ENCODE measurements at regions not wholly inside any gene's neighbourhood (a gene's known extent, or its start where the extent isn't known, plus 50 kb on each side); places are given as distances from the start of the nearest gene placed in this dataset.

DNA sequence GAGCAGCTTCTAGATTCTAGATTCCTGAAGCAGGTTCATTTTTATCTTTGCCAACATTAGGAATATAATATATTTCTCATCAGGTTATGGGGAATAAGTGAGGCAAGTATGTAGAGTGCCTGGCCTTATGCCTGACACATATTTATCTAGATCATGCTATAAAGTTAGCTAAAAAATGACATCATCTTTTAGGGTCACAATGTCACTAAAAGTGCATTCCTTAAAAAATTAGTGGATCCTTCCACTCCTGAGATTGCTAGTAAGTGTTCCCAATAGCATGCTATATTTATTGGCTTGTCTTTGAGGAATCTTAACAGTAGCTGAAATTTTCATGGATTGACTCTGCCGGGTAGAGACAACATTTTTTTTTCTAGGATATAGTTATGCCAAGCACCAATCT is 305.9 kb upstream of the TMCO5A start:
- no peaks in the 10 kb centered on the region for H3K9me3 ChIP-seq
- intact Hi-C loops (cut with DNase I) = no loop called here
- H3K4me1 ChIP-seq = no peaks in the 10 kb centered on the region
- H3K27ac ChIP-seq = no peak overlapping the region
- no peaks in the 10 kb centered on the region for H3K36me3 ChIP-seq (replicated peaks in 1 of 2; ENCODE audit: insufficient read depth in 1 of 2, low read depth in 2 of 2)
- no peak overlapping the region for H3K4me3 ChIP-seq
- DNase-seq (no peak), ATAC-seq (no peak)
- TF ChIP-seq, protein P1, sequence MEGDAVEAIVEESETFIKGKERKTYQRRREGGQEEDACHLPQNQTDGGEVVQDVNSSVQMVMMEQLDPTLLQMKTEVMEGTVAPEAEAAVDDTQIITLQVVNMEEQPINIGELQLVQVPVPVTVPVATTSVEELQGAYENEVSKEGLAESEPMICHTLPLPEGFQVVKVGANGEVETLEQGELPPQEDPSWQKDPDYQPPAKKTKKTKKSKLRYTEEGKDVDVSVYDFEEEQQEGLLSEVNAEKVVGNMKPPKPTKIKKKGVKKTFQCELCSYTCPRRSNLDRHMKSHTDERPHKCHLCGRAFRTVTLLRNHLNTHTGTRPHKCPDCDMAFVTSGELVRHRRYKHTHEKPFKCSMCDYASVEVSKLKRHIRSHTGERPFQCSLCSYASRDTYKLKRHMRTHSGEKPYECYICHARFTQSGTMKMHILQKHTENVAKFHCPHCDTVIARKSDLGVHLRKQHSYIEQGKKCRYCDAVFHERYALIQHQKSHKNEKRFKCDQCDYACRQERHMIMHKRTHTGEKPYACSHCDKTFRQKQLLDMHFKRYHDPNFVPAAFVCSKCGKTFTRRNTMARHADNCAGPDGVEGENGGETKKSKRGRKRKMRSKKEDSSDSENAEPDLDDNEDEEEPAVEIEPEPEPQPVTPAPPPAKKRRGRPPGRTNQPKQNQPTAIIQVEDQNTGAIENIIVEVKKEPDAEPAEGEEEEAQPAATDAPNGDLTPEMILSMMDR (IDR thresholded peaks at IDR 0.05) = no peak
- no peak for TF ChIP-seq POLR2A (IDR thresholded peaks at IDR 0.05)
- 60 to 63% methylated on average over 1 of the region's 1 CpG for WGBS, 2 donors
- no peaks in the 10 kb centered on the region for H3K27me3 ChIP-seq

DNA sequence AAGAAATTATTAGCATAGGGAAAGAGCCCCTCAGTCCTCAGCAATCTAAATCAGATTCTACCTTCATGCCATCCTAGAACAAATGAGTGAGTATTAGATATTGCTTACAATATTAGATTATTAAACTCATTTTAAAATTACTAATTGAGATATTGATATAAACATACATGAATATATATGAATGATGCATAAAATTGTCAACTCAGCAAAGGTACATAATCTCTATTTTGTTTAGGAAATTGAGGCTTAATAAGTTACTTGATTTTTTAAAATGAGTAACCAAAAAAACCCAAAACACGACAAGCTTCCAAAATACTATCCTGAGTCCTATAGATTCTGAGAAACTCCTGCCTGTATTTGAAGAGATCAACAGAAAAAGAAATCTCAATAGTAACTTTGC is 297.7 kb upstream of the TMCO5A start:
- H3K27me3 ChIP-seq = no peaks in the 10 kb centered on the region
- H3K4me1 ChIP-seq = no peaks in the 10 kb centered on the region
- no peak for TF ChIP-seq POLR2A (IDR thresholded peaks at IDR 0.05)
- TF ChIP-seq, protein P1 (IDR thresholded peaks at IDR 0.05) = no peak
- H3K27ac ChIP-seq = no peak overlapping the region
- ATAC-seq (no peak), DNase-seq (no peak)
- H3K4me3 ChIP-seq = no peak overlapping the region
- 54 to 70% methylated on average over 1 of the region's 1 CpG for WGBS, 2 donors
- intact Hi-C loops (cut with DNase I) = no loop called here
- H3K9me3 ChIP-seq = no peaks in the 10 kb centered on the region
- H3K36me3 ChIP-seq (replicated peaks in 1 of 2; ENCODE audit: insufficient read depth in 1 of 2, low read depth in 2 of 2) = no peaks in the 10 kb centered on the region

DNA sequence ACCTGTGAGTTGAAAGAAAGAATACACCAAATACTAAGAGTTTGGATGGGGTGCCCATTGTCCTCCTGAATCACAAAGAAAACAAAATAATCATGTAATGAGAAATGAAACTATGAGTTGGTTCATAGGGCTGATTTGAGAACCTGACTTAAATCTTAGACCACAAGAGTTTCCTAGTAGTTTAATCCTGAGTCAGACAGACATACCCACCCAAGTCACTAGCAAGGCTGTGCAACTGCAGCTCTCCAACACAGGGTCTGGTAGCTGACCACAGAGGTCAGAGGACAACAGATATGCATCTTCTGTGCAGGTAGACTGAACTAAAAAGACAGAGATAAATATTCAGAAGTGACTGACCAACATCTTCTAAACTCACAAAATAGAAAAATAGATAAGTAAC is 296.3 kb upstream of the TMCO5A start:
- no peak for TF ChIP-seq POLR2A (IDR thresholded peaks at IDR 0.05)
- TF ChIP-seq, protein P1 (IDR thresholded peaks at IDR 0.05) = no peak
- H3K36me3 ChIP-seq (replicated peaks in 1 of 2; ENCODE audit: insufficient read depth in 1 of 2, low read depth in 2 of 2) = no peaks in the 10 kb centered on the region
- no peak for ATAC-seq
- H3K27ac ChIP-seq = no peak overlapping the region
- DNase-seq = no peak
- no peaks in the 10 kb centered on the region for H3K27me3 ChIP-seq
- H3K9me3 ChIP-seq = no peaks in the 10 kb centered on the region
- no peaks in the 10 kb centered on the region for H3K4me1 ChIP-seq
- intact Hi-C loops (cut with DNase I) = no loop called here
- no peak overlapping the region for H3K4me3 ChIP-seq

DNA sequence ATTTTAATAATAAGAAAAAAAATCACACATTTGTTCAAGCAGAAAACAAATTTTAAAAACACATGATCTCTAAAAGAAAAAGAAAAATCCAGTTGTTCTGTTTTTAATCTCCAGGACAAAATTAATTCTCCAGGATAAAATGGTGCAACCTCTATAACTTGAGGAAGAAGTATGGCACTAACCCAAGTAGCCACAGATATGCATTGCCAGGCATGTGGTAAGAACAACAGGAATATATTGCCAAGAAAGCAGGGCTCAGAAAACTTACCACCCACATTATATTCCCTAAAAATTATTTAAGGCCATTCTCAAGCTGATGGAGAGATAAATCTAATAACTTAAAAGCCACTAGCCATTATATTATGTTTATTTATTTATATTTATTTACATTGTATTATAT is 295.7 kb upstream of the TMCO5A start:
- Histone ChIP-seq H3K27me3 (no peaks in the 10 kb centered on the region), H3K36me3 (replicated peaks in 1 of 2; ENCODE audit: insufficient read depth in 1 of 2, low read depth in 2 of 2) (no peaks in the 10 kb centered on the region), H3K9me3 (no peaks in the 10 kb centered on the region), H3K4me3 (no peak overlapping the region), H3K4me1 (no peaks in the 10 kb centered on the region), H3K27ac (no peak overlapping the region)
- intact Hi-C loops (cut with DNase I) = no loop called here
- TF ChIP-seq, protein P1 (IDR thresholded peaks at IDR 0.05) = no peak
- no peak for TF ChIP-seq POLR2A (IDR thresholded peaks at IDR 0.05)
- no peak for DNase-seq
- no peak for ATAC-seq

DNA sequence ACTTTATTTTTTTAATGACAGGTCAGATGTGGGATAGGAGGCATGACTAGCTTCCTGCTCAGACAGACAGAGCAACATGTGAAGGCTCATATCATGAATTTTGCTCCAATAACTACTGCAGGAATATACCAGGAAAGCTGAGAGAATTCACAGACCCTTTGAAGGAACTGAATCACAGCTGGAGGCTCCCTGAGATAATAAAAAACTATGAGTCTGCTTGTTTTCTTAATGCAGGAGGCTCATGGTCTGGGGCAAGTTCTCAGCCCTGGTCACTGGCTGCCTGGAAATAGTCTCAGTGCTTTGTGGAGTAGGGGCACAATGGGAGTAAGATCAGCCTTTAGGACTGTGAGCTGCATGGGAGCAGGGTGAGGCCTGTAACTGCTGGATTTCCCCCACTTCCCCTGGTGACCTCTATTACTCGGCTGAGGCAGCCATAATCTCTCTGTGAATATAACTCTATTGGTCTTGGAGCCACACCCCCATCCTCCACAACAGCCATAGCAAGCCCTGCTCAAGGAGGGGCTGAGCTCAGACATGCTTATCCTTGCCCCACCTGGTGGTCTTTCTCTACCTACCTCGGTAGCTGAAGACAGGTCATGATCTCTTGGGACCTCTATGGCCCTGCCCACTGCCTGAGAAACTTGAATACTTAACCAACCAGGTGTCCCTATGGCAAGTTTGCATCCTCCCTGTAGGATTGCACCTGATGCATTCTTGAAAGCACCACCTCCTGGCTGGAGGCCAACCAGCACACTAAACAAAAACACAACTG is 281.6 kb upstream of the TMCO5A start:
- Histone ChIP-seq H3K4me1 (no peaks in the 10 kb centered on the region), H3K36me3 (replicated peaks in 1 of 2; ENCODE audit: insufficient read depth in 1 of 2, low read depth in 2 of 2) (no peaks in the 10 kb centered on the region), H3K27ac (no peak overlapping the region), H3K4me3 (no peak overlapping the region), H3K27me3 (no peaks in the 10 kb centered on the region), H3K9me3 (no peaks in the 10 kb centered on the region)
- DNase-seq (no peak), ATAC-seq (no peak)
- 50 to 67% methylated on average over 2 of the region's 2 CpGs for WGBS, 2 donors
- intact Hi-C loops (cut with DNase I) = no loop called here
- TF ChIP-seq, protein P1 (IDR thresholded peaks at IDR 0.05) = no peak
- TF ChIP-seq POLR2A (IDR thresholded peaks at IDR 0.05) = no peak
